GM12878 (cell line): ENCODE measurements at regions not wholly inside any gene's neighbourhood (a gene's known extent, or its start where the extent isn't known, plus 50 kb on each side); places are given as distances from the start of the nearest gene placed in this dataset.

ENCODE experiments used
- ATAC-seq: fragments of 200-7000 bp; cut with Tn5 transposase; 3 replicates; pipeline ENCODE4 v1.9.1; 2020; ENCODE audit warnings: mild to moderate bottlenecking, moderate library complexity
- BruUV-seq: library from RNA; stranded (reverse); fragments of 400-500 nt; replicated peaks from 2 replicates; lab custom pipeline; 2021; lab: Mats Ljungman, UMichigan
- CTCF ChIA-PET: fragments of 300-600 bp; sonication (Branson Sonifier 250); formaldehyde crosslinking; extraction: SDS; loops from one replicate; lab custom pipeline; 2021; ENCODE audit warnings: inconsistent platforms; lab: Yijun Ruan, JAX
- POLR2A ChIA-PET: fragments of 350-600 bp; formaldehyde crosslinking; extraction: SDS; loops from one replicate; lab custom pipeline; 2021; ENCODE audit warnings: inconsistent platforms; lab: Charles Lee
- RAD21 ChIA-PET: fragments of 300-600 bp; sonication (Branson Sonifier 250); formaldehyde crosslinking; loops from one replicate; lab custom pipeline; 2023; ENCODE audit warnings: antibody characterized with exemption; ENCODE audit not compliant: unreplicated experiment; lab: Charles Lee
- SMC1A ChIA-PET: fragments of 300-600 bp; sonication (Branson Sonifier 250); formaldehyde crosslinking; loops from one replicate; lab custom pipeline; 2023; ENCODE audit not compliant: unreplicated experiment, uncharacterized antibody; lab: Charles Lee
- DNase-seq: peaks from one replicate; pipeline ENCODE4 v3.0.0-alpha.2; 2011; ENCODE audit warnings: low read depth, low spot score
- FAIRE-seq: peaks from 3 replicates; lab custom pipeline; 2011; peaks lifted over from hg19 to GRCh38; lab: Jason Lieb, UNC
- H2AFZ ChIP-seq: 2 replicates; pipeline ENCODE4 v1.6.0; 2011; ENCODE audit warnings: low read depth, low read length, control low read depth; ENCODE audit not compliant: control insufficient read depth
- H3K27ac ChIP-seq: 2 replicates; pipeline ENCODE4 v1.5.1; 2011; ENCODE audit warnings: control low read depth; ENCODE audit not compliant: control insufficient read depth, insufficient read depth
- H3K27me3 ChIP-seq, 2 experiments: replicated peaks in 1 of 2; 2 replicates each; pipeline versions ENCODE4 v1.6.0 to v1.6.1; 2011; ENCODE audit warnings: low read length in 1 of 2; ENCODE audit not compliant: control insufficient read depth in 2 of 2, insufficient read depth in 2 of 2
- H3K36me3 ChIP-seq, 2 experiments: 2 replicates each; pipeline ENCODE4 v1.5.1; 2011; ENCODE audit warnings: low read length in 1 of 2; ENCODE audit not compliant: control insufficient read depth in 2 of 2, insufficient read depth in 2 of 2
- H3K4me1 ChIP-seq: 2 replicates; pipeline ENCODE4 v1.6.1; 2011; ENCODE audit warnings: mild to moderate bottlenecking, low read length, moderate library complexity, mixed read lengths; ENCODE audit not compliant: control insufficient read depth, insufficient read depth
- H3K4me2 ChIP-seq: 2 replicates; pipeline ENCODE4 v1.6.0; 2011; ENCODE audit warnings: control low read depth; ENCODE audit not compliant: control insufficient read depth, insufficient read depth
- H3K4me3 ChIP-seq: fragments of 200-600 bp; sonication (generic); 2 replicates; pipeline ENCODE4 v1.5.1; 2016
- H3K79me2 ChIP-seq: 2 replicates; pipeline ENCODE4 v1.6.0; 2011; ENCODE audit warnings: low read length; ENCODE audit not compliant: control insufficient read depth, insufficient read depth
- H3K9ac ChIP-seq: 2 replicates; pipeline ENCODE4 v1.8.0; 2011; ENCODE audit warnings: low read length, control low read depth, mixed read lengths; ENCODE audit not compliant: control insufficient read depth, insufficient read depth
- H3K9me3 ChIP-seq: replicated peaks from 3 replicates; pipeline ENCODE4 v1.5.1; 2011; ENCODE audit warnings: mild to moderate bottlenecking, low read length; ENCODE audit not compliant: control insufficient read depth, insufficient read depth
- H4K20me1 ChIP-seq: 2 replicates; pipeline ENCODE4 v1.6.0; 2011; ENCODE audit not compliant: control insufficient read depth, insufficient read depth
- ATF7 ChIP-seq: fragments of 450-650 bp; IDR thresholded peaks from 2 replicates; pipeline ENCODE4 v1.6.1; 2016; ENCODE audit warnings: low read depth, mild to moderate bottlenecking
- BHLHE40 ChIP-seq, 2 experiments: fragments of 450-650 bp in 1 of 2; IDR thresholded peaks; 2 replicates each; pipeline ENCODE4 v1.6.1; 2011 to 2017; ENCODE audit warnings: low read depth in 2 of 2, borderline replicate concordance in 1 of 2, improper control_type of control experiment in 1 of 2, low read length in 1 of 2, mild to moderate bottlenecking in 1 of 2
- BMI1 ChIP-seq: fragments of 450-650 bp; IDR thresholded peaks from 2 replicates; pipeline ENCODE4 v1.6.1; 2016; ENCODE audit warnings: mild to moderate bottlenecking, moderate library complexity, borderline replicate concordance
- DPF2 ChIP-seq: fragments of 450-650 bp; IDR thresholded peaks from 2 replicates; pipeline ENCODE4 v1.6.1; 2017; ENCODE audit warnings: mild to moderate bottlenecking
- FOXM1 ChIP-seq: IDR thresholded peaks from 2 replicates; pipeline ENCODE4 v1.6.1; 2012; ENCODE audit warnings: low read depth, mild to moderate bottlenecking, inconsistent platforms, low read length, moderate library complexity
- HDGF ChIP-seq: fragments of 450-650 bp; IDR thresholded peaks from 2 replicates; pipeline ENCODE4 v1.6.1; 2016; ENCODE audit warnings: antibody characterized with exemption
- IRF4 ChIP-seq: IDR thresholded peaks from 2 replicates; pipeline ENCODE4 v1.6.1; 2011; ENCODE audit warnings: low read depth, low read length
- JUND ChIP-seq: IDR thresholded peaks from 2 replicates; pipeline ENCODE4 v1.6.1; 2012; ENCODE audit warnings: low read depth, mild to moderate bottlenecking, low read length, improper control_type of control experiment, moderate library complexity
- MXI1 ChIP-seq: fragments of 150-350 bp; IDR thresholded peaks from 2 replicates; pipeline ENCODE4 v1.6.1; 2011; ENCODE audit warnings: low read depth, mild to moderate bottlenecking, inconsistent platforms, low read length, improper control_type of control experiment
- SMAD1 ChIP-seq: fragments of 450-650 bp; IDR thresholded peaks from 2 replicates; pipeline ENCODE4 v1.6.1; 2018; ENCODE audit warnings: mild to moderate bottlenecking, low read depth; ENCODE audit not compliant: partially characterized antibody
- ZNF274 ChIP-seq: IDR thresholded peaks from one replicate; pipeline ENCODE4 v1.8.0; 2011; ENCODE audit not compliant: insufficient read length, insufficient read depth
- WGBS: methylation state at CpG from one replicate; pipeline ENCODE4 v1.1.6; 2016; ENCODE audit warnings: low lambda C conversion rate; ENCODE audit not compliant: insufficient replicate concordance, insufficient coverage; ENCODE audit errors: missing lambda C conversion rate; 5-methylcytosine and 5-hydroxymethylcytosine counted together
- in situ Hi-C: fragments of 300-500 bp; cut with MboI; formaldehyde crosslinking; loops from 9 replicates; pipeline ENCODE4 v1.14.3; 2018; ENCODE audit warnings: mixed read lengths
- intact Hi-C: fragments of 100-400 bp; cut with micrococcal nuclease; formaldehyde crosslinking; loops from one replicate; pipeline ENCODE4 v1.14.2; 2022; ENCODE audit not compliant: unreplicated experiment
- TF ChIP-seq, protein P1 (sequence below): IDR thresholded peaks from 2 replicates; pipeline ENCODE4 v1.6.1; 2012; ENCODE audit warnings: improper control_type of control experiment, low read depth, low read length; ENCODE audit not compliant: insufficient replicate concordance
- TF ChIP-seq, protein P2 (sequence below): fragments of 450-650 bp; IDR thresholded peaks from 2 replicates; pipeline ENCODE4 v1.6.1; 2017; ENCODE audit warnings: mild to moderate bottlenecking, low read depth, inconsistent platforms; ENCODE audit not compliant: poor library complexity, severe bottlenecking

DNA sequence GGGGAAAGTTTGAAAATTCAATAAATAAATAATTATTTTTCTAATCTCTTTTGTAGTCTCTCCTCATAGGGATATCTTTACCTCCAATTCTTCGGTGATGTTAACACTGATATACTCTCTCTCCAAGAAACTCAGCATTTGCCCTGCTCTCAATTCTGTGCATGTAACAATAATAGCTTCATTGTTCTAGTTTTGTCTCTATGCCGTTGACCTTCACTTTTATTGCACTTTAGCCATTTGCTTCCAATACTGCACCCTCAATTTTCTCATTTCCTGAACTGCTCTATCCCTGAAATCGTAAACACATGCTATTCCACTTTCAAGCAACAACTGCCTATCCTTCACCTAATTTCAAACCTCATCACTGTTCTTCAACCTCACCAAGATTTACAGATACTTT lies 645.0 kb downstream of the C12orf50 start:
- no peak overlapping the region for H3K4me3 ChIP-seq
- no peak overlapping the region for H3K4me2 ChIP-seq
- DNase-seq (no peak), ATAC-seq (no peak), FAIRE-seq (no peak)
- ChIA-PET POLR2A (no interaction called here), CTCF (no interaction called here), SMC1A (no interaction called here), RAD21 (no interaction called here)
- no peak overlapping the region for H3K9ac ChIP-seq
- no peak overlapping the region for H3K27ac ChIP-seq
- H3K79me2 ChIP-seq = no peaks in the 10 kb centered on the region
- H4K20me1 ChIP-seq = no peaks in the 10 kb centered on the region
- H3K36me3 ChIP-seq = no peaks in the 10 kb centered on the region
- no TSS peak for BruUV-seq
- no peaks in the 10 kb centered on the region for H3K9me3 ChIP-seq
- H3K27me3 ChIP-seq = no peaks in the 10 kb centered on the region
- H2AFZ ChIP-seq = no peak overlapping the region
- intact Hi-C loops = no loop called here
- no peaks in the 10 kb centered on the region for H3K4me1 ChIP-seq
- no peak for TF ChIP-seq ATF7
- no peak for TF ChIP-seq MXI1
- TF ChIP-seq ZNF274 = no peak
- TF ChIP-seq BHLHE40 (IDR thresholded peaks at IDR 0.05; ENCODE audit: borderline replicate concordance in 1 of 2, low read depth in 2 of 2, low read length in 1 of 2) = no peak
- no peak for TF ChIP-seq BMI1
- 0% methylated on average over 3 of the region's 3 CpGs for WGBS
- in situ Hi-C loops = no loop called here

DNA sequence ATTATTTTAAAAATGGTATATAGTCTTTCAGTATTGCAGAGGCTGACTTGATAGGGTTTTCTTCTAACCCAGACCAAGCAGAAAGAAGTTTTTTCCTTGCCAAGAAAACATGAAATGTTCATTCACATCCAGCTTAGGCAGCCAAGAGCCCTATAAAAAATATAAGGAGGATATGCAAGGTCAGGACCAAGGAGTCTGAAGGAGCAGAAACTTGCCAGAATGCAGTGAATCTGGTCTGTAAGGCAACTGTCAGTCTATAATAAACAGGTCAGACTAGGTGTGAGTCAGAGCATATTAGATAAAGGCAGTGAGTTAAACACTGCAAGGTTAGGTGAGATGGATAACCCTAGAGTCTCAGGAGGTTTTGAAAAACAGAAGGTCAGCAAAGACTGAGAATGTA lies 645.5 kb downstream of the C12orf50 start:
- Histone ChIP-seq H3K79me2 (no peaks in the 10 kb centered on the region), H3K27ac (no peak overlapping the region), H3K9me3 (no peaks in the 10 kb centered on the region), H3K4me3 (no peak overlapping the region), H2AFZ (no peak overlapping the region), H3K9ac (no peak overlapping the region), H3K4me2 (no peak overlapping the region), H3K4me1 (no peaks in the 10 kb centered on the region), H3K27me3 (no peaks in the 10 kb centered on the region), H4K20me1 (no peaks in the 10 kb centered on the region), H3K36me3 (no peaks in the 10 kb centered on the region)
- intact Hi-C loops (no loop called here), in situ Hi-C loops (no loop called here)
- RAD21 ChIA-PET = no interaction called here
- CTCF ChIA-PET = no interaction called here
- no TSS peak for BruUV-seq
- no peak for FAIRE-seq
- POLR2A ChIA-PET = no interaction called here
- SMC1A ChIA-PET = no interaction called here
- no peak for DNase-seq
- no peak for ATAC-seq
- TF ChIP-seq FOXM1 = no peak
- TF ChIP-seq SMAD1 = no peak
- TF ChIP-seq JUND = no peak
- no peak for TF ChIP-seq DPF2
- TF ChIP-seq, protein P1, sequence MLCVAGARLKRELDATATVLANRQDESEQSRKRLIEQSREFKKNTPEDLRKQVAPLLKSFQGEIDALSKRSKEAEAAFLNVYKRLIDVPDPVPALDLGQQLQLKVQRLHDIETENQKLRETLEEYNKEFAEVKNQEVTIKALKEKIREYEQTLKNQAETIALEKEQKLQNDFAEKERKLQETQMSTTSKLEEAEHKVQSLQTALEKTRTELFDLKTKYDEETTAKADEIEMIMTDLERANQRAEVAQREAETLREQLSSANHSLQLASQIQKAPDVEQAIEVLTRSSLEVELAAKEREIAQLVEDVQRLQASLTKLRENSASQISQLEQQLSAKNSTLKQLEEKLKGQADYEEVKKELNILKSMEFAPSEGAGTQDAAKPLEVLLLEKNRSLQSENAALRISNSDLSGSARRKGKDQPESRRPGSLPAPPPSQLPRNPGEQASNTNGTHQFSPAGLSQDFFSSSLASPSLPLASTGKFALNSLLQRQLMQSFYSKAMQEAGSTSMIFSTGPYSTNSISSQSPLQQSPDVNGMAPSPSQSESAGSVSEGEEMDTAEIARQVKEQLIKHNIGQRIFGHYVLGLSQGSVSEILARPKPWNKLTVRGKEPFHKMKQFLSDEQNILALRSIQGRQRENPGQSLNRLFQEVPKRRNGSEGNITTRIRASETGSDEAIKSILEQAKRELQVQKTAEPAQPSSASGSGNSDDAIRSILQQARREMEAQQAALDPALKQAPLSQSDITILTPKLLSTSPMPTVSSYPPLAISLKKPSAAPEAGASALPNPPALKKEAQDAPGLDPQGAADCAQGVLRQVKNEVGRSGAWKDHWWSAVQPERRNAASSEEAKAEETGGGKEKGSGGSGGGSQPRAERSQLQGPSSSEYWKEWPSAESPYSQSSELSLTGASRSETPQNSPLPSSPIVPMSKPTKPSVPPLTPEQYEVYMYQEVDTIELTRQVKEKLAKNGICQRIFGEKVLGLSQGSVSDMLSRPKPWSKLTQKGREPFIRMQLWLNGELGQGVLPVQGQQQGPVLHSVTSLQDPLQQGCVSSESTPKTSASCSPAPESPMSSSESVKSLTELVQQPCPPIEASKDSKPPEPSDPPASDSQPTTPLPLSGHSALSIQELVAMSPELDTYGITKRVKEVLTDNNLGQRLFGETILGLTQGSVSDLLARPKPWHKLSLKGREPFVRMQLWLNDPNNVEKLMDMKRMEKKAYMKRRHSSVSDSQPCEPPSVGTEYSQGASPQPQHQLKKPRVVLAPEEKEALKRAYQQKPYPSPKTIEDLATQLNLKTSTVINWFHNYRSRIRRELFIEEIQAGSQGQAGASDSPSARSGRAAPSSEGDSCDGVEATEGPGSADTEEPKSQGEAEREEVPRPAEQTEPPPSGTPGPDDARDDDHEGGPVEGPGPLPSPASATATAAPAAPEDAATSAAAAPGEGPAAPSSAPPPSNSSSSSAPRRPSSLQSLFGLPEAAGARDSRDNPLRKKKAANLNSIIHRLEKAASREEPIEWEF = no peak
- no peak for TF ChIP-seq IRF4
- TF ChIP-seq, protein P2, sequence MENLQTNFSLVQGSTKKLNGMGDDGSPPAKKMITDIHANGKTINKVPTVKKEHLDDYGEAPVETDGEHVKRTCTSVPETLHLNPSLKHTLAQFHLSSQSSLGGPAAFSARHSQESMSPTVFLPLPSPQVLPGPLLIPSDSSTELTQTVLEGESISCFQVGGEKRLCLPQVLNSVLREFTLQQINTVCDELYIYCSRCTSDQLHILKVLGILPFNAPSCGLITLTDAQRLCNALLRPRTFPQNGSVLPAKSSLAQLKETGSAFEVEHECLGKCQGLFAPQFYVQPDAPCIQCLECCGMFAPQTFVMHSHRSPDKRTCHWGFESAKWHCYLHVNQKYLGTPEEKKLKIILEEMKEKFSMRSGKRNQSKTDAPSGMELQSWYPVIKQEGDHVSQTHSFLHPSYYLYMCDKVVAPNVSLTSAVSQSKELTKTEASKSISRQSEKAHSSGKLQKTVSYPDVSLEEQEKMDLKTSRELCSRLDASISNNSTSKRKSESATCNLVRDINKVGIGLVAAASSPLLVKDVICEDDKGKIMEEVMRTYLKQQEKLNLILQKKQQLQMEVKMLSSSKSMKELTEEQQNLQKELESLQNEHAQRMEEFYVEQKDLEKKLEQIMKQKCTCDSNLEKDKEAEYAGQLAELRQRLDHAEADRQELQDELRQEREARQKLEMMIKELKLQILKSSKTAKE = no peak
- TF ChIP-seq HDGF = no peak
